GM12878 (cell line): ENCODE measurements at regions not wholly inside any gene's neighbourhood (a gene's known extent, or its start where the extent isn't known, plus 50 kb on each side); places are given as distances from the start of the nearest gene placed in this dataset.

Experiments used
- ATAC-seq: fragments of 200-7000 bp; cut with Tn5 transposase; 3 replicates; pipeline ENCODE4 v1.9.1; 2020; ENCODE audit warnings: mild to moderate bottlenecking, moderate library complexity
- BruUV-seq: library from RNA; stranded (reverse); fragments of 400-500 nt; replicated peaks from 2 replicates; lab custom pipeline; 2021; lab: Mats Ljungman, UMichigan
- CTCF ChIA-PET: fragments of 300-600 bp; sonication (Branson Sonifier 250); formaldehyde crosslinking; extraction: SDS; loops from one replicate; lab custom pipeline; 2021; ENCODE audit warnings: inconsistent platforms; lab: Yijun Ruan, JAX
- POLR2A ChIA-PET: fragments of 350-600 bp; formaldehyde crosslinking; extraction: SDS; loops from one replicate; lab custom pipeline; 2021; ENCODE audit warnings: inconsistent platforms; lab: Charles Lee
- RAD21 ChIA-PET: fragments of 300-600 bp; sonication (Branson Sonifier 250); formaldehyde crosslinking; loops from one replicate; lab custom pipeline; 2023; ENCODE audit warnings: antibody characterized with exemption; ENCODE audit not compliant: unreplicated experiment; lab: Charles Lee
- SMC1A ChIA-PET: fragments of 300-600 bp; sonication (Branson Sonifier 250); formaldehyde crosslinking; loops from one replicate; lab custom pipeline; 2023; ENCODE audit not compliant: unreplicated experiment, uncharacterized antibody; lab: Charles Lee
- DNase-seq: peaks from one replicate; pipeline ENCODE4 v3.0.0-alpha.2; 2011; ENCODE audit warnings: low read depth, low spot score
- FAIRE-seq: peaks from 3 replicates; lab custom pipeline; 2011; peaks lifted over from hg19 to GRCh38; lab: Jason Lieb, UNC
- H2AFZ ChIP-seq: 2 replicates; pipeline ENCODE4 v1.6.0; 2011; ENCODE audit warnings: low read depth, low read length, control low read depth; ENCODE audit not compliant: control insufficient read depth
- H3K27ac ChIP-seq: 2 replicates; pipeline ENCODE4 v1.5.1; 2011; ENCODE audit warnings: control low read depth; ENCODE audit not compliant: control insufficient read depth, insufficient read depth
- H3K27me3 ChIP-seq, 2 experiments: replicated peaks in 1 of 2; 2 replicates each; pipeline versions ENCODE4 v1.6.0 to v1.6.1; 2011; ENCODE audit warnings: low read length in 1 of 2; ENCODE audit not compliant: control insufficient read depth in 2 of 2, insufficient read depth in 2 of 2
- H3K36me3 ChIP-seq, 2 experiments: 2 replicates each; pipeline ENCODE4 v1.5.1; 2011; ENCODE audit warnings: low read length in 1 of 2; ENCODE audit not compliant: control insufficient read depth in 2 of 2, insufficient read depth in 2 of 2
- H3K4me1 ChIP-seq: 2 replicates; pipeline ENCODE4 v1.6.1; 2011; ENCODE audit warnings: mild to moderate bottlenecking, low read length, moderate library complexity, mixed read lengths; ENCODE audit not compliant: control insufficient read depth, insufficient read depth
- H3K4me2 ChIP-seq: 2 replicates; pipeline ENCODE4 v1.6.0; 2011; ENCODE audit warnings: control low read depth; ENCODE audit not compliant: control insufficient read depth, insufficient read depth
- H3K4me3 ChIP-seq: fragments of 200-600 bp; sonication (generic); 2 replicates; pipeline ENCODE4 v1.5.1; 2016
- H3K79me2 ChIP-seq: 2 replicates; pipeline ENCODE4 v1.6.0; 2011; ENCODE audit warnings: low read length; ENCODE audit not compliant: control insufficient read depth, insufficient read depth
- H3K9ac ChIP-seq: 2 replicates; pipeline ENCODE4 v1.8.0; 2011; ENCODE audit warnings: low read length, control low read depth, mixed read lengths; ENCODE audit not compliant: control insufficient read depth, insufficient read depth
- H3K9me3 ChIP-seq: replicated peaks from 3 replicates; pipeline ENCODE4 v1.5.1; 2011; ENCODE audit warnings: mild to moderate bottlenecking, low read length; ENCODE audit not compliant: control insufficient read depth, insufficient read depth
- H4K20me1 ChIP-seq: 2 replicates; pipeline ENCODE4 v1.6.0; 2011; ENCODE audit not compliant: control insufficient read depth, insufficient read depth
- CHD4 ChIP-seq: fragments of 200-600 bp; sonication (generic); IDR thresholded peaks from 2 replicates; pipeline ENCODE4 v1.6.1; 2016; ENCODE audit warnings: mild to moderate bottlenecking
- ELK1 ChIP-seq: IDR thresholded peaks from 2 replicates; pipeline ENCODE4 v1.6.1; 2012; ENCODE audit warnings: low read depth, low read length, improper control_type of control experiment
- GATAD2B ChIP-seq: fragments of 450-650 bp; conservative IDR thresholded peaks from 2 replicates; pipeline ENCODE4 v1.6.1; 2017; ENCODE audit warnings: low read depth, mild to moderate bottlenecking, moderate library complexity
- KAT2A ChIP-seq: conservative IDR thresholded peaks from 2 replicates; pipeline ENCODE4 v1.6.1; 2011; ENCODE audit warnings: low read depth, low read length; ENCODE audit not compliant: control insufficient read depth
- SIN3A ChIP-seq: IDR thresholded peaks from 2 replicates; pipeline ENCODE4 v1.6.1; 2012; ENCODE audit warnings: low read depth, low read length, improper control_type of control experiment
- SUZ12 ChIP-seq: fragments of 200-600 bp; sonication (generic); IDR thresholded peaks from one replicate; pipeline ENCODE4 v1.6.1; 2018; ENCODE audit warnings: antibody characterized with exemption, mild to moderate bottlenecking; ENCODE audit not compliant: unreplicated experiment
- TARDBP ChIP-seq: IDR thresholded peaks from 2 replicates; pipeline ENCODE4 v1.6.1; 2016; ENCODE audit warnings: borderline replicate concordance
- WGBS: methylation state at CpG from one replicate; pipeline ENCODE4 v1.1.6; 2016; ENCODE audit warnings: low lambda C conversion rate; ENCODE audit not compliant: insufficient replicate concordance, insufficient coverage; ENCODE audit errors: missing lambda C conversion rate; 5-methylcytosine and 5-hydroxymethylcytosine counted together
- in situ Hi-C: fragments of 300-500 bp; cut with MboI; formaldehyde crosslinking; loops from 9 replicates; pipeline ENCODE4 v1.14.3; 2018; ENCODE audit warnings: mixed read lengths
- intact Hi-C: fragments of 100-400 bp; cut with micrococcal nuclease; formaldehyde crosslinking; loops from one replicate; pipeline ENCODE4 v1.14.2; 2022; ENCODE audit not compliant: unreplicated experiment
- TF ChIP-seq, protein P1 (sequence below): fragments of 450-650 bp; IDR thresholded peaks from 2 replicates; pipeline ENCODE4 v1.6.1; 2017; ENCODE audit warnings: borderline replicate concordance
- TF ChIP-seq, protein P2 (sequence below): IDR thresholded peaks from 2 replicates; pipeline ENCODE4 v1.6.1; 2012; ENCODE audit warnings: mild to moderate bottlenecking, low read depth, low read length
- TF ChIP-seq, protein P3 (sequence below): IDR thresholded peaks from 2 replicates; pipeline ENCODE4 v1.6.1; 2011; ENCODE audit warnings: borderline replicate concordance, low read depth, mild to moderate bottlenecking, moderate library complexity, low read length; ENCODE audit not compliant: insufficient read depth, poor library complexity, severe bottlenecking

GRCh38 chr18:47726550-47726949 lies 203.9 kb downstream of the SMAD2 start:
- Histone ChIP-seq H4K20me1 (no peaks in the 10 kb centered on the region), H3K4me3 (no peak overlapping the region), H3K4me2 (no peak overlapping the region), H3K79me2 (no peaks in the 10 kb centered on the region), H3K4me1 (no peaks in the 10 kb centered on the region), H3K36me3 (no peaks in the 10 kb centered on the region), H2AFZ (no peak overlapping the region)
- SMC1A ChIA-PET, result no interaction called here
- in situ Hi-C loops, result no loop called here
- intact Hi-C loops, result no loop called here
- CTCF ChIA-PET, result no interaction called here
- POLR2A ChIA-PET, result no interaction called here
- 0% methylated on average over 1 of the region's 1 CpG for WGBS
- RAD21 ChIA-PET, result no interaction called here
- BruUV-seq, result no TSS peak
- ATAC-seq, result no peak
- TF ChIP-seq, protein P1, sequence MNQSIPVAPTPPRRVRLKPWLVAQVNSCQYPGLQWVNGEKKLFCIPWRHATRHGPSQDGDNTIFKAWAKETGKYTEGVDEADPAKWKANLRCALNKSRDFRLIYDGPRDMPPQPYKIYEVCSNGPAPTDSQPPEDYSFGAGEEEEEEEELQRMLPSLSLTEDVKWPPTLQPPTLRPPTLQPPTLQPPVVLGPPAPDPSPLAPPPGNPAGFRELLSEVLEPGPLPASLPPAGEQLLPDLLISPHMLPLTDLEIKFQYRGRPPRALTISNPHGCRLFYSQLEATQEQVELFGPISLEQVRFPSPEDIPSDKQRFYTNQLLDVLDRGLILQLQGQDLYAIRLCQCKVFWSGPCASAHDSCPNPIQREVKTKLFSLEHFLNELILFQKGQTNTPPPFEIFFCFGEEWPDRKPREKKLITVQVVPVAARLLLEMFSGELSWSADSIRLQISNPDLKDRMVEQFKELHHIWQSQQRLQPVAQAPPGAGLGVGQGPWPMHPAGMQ, result no peak
- TF ChIP-seq, all 136 proteins: peak for 0
- H3K9me3 ChIP-seq, result no peaks in the 10 kb centered on the region
- H3K27ac ChIP-seq, result no peak overlapping the region
- no peak for FAIRE-seq
- H3K9ac ChIP-seq, result no peak overlapping the region
- H3K27me3 ChIP-seq, result peaks cover 3% of the 10 kb centered on the region in 2 experiments; a peak in 3 of 4 replicates
- DNase-seq, result no peak

GRCh38 chr18:47725656-47726055 lies 204.8 kb downstream of the SMAD2 start:
- RAD21 ChIA-PET, result interaction anchor here (1.0 kb wide), 1 partner anchor 31 kb away, joined by 3 read pairs; no protein-coding TSS in a partner anchor
- intact Hi-C loops, result no loop called here
- Histone ChIP-seq H3K9me3 (no peaks in the 10 kb centered on the region), H3K4me2 (no peak overlapping the region), H3K79me2 (no peaks in the 10 kb centered on the region), H3K4me1 (no peaks in the 10 kb centered on the region), H2AFZ (no peak overlapping the region), H3K36me3 (no peaks in the 10 kb centered on the region), H3K9ac (no peak overlapping the region), H3K4me3 (no peak overlapping the region), H4K20me1 (no peaks in the 10 kb centered on the region), H3K27me3 (peaks cover 1 to 3% of the 10 kb centered on the region in 2 experiments; a peak in 3 of 4 replicates), H3K27ac (no peak overlapping the region)
- WGBS, result 35% methylated on average over 3 of the region's 3 CpGs
- POLR2A ChIA-PET, result no interaction called here
- no peak for FAIRE-seq
- no peak for DNase-seq
- SMC1A ChIA-PET, result no interaction called here
- CTCF ChIA-PET, result no interaction called here
- in situ Hi-C loops, result no loop called here
- no peak for ATAC-seq
- no TSS peak for BruUV-seq
- TF ChIP-seq CHD4 (no peak), KAT2A (no peak), TARDBP (no peak), ELK1 (no peak), SUZ12 (no peak), GATAD2B (no peak), SIN3A (no peak)
- TF ChIP-seq, protein P2, sequence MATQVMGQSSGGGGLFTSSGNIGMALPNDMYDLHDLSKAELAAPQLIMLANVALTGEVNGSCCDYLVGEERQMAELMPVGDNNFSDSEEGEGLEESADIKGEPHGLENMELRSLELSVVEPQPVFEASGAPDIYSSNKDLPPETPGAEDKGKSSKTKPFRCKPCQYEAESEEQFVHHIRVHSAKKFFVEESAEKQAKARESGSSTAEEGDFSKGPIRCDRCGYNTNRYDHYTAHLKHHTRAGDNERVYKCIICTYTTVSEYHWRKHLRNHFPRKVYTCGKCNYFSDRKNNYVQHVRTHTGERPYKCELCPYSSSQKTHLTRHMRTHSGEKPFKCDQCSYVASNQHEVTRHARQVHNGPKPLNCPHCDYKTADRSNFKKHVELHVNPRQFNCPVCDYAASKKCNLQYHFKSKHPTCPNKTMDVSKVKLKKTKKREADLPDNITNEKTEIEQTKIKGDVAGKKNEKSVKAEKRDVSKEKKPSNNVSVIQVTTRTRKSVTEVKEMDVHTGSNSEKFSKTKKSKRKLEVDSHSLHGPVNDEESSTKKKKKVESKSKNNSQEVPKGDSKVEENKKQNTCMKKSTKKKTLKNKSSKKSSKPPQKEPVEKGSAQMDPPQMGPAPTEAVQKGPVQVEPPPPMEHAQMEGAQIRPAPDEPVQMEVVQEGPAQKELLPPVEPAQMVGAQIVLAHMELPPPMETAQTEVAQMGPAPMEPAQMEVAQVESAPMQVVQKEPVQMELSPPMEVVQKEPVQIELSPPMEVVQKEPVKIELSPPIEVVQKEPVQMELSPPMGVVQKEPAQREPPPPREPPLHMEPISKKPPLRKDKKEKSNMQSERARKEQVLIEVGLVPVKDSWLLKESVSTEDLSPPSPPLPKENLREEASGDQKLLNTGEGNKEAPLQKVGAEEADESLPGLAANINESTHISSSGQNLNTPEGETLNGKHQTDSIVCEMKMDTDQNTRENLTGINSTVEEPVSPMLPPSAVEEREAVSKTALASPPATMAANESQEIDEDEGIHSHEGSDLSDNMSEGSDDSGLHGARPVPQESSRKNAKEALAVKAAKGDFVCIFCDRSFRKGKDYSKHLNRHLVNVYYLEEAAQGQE, result no peak
- TF ChIP-seq, protein P3, sequence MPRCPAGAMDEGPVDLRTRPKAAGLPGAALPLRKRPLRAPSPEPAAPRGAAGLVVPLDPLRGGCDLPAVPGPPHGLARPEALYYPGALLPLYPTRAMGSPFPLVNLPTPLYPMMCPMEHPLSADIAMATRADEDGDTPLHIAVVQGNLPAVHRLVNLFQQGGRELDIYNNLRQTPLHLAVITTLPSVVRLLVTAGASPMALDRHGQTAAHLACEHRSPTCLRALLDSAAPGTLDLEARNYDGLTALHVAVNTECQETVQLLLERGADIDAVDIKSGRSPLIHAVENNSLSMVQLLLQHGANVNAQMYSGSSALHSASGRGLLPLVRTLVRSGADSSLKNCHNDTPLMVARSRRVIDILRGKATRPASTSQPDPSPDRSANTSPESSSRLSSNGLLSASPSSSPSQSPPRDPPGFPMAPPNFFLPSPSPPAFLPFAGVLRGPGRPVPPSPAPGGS, result no peak
